ENCODE measurements at regions not wholly inside any gene's neighbourhood (a gene's known extent, or its start where the extent isn't known, plus 50 kb on each side); places are given as distances from the start of the nearest gene placed in this dataset.

- TF ChIP-seq CTCF (IDR thresholded peaks at IDR 0.05; ENCODE audit: extremely low read depth in 1 of 2, insufficient read depth in 1 of 2, low read depth in 1 of 2, low read length in 2 of 2) (no peak), POLR2AphosphoS5 (IDR thresholded peaks at IDR 0.05; ENCODE audit: insufficient read depth, low read depth, low read length) (no peak), POLR2A (IDR thresholded peaks at IDR 0.05; ENCODE audit: low read depth, low read length) (no peak), MAX (IDR thresholded peaks at IDR 0.05; ENCODE audit: insufficient read depth, insufficient read length) (no peak), MYC (IDR thresholded peaks at IDR 0.05; ENCODE audit: low read depth, low read length) (no peak), JUN (IDR thresholded peaks at IDR 0.05; ENCODE audit: borderline replicate concordance, insufficient read depth, insufficient read length, low read depth) (no peak)
Observed at GRCh38 chr2:193219413-193219812, 1024.7 kb upstream of the TMEFF2 start.

All from endothelial cell of umbilical vein (primary cell).